ENCODE measurements at regions not wholly inside any gene's neighbourhood (a gene's known extent, or its start where the extent isn't known, plus 50 kb on each side); places are given as distances from the start of the nearest gene placed in this dataset.

- Histone ChIP-seq H3K79me2 (replicated peaks; ENCODE audit: insufficient read depth) (no peaks in the 10 kb centered on the region), H4K20me1 (replicated peaks; ENCODE audit: insufficient read depth) (no peaks in the 10 kb centered on the region), H3K9me2 (ENCODE audit: insufficient read depth) (peaks cover 12% of the 10 kb centered on the region), H3K4me1 (ENCODE audit: insufficient read depth) (no peaks in the 10 kb centered on the region), H3K4me3 (no peak overlapping the region), H3K27me3 (ENCODE audit: insufficient read depth) (no peaks in the 10 kb centered on the region), H2AFZ (no peak overlapping the region), H3F3A (replicated peaks; ENCODE audit: low read depth) (no peaks in the 10 kb centered on the region), H3K4me2 (no peak overlapping the region), H3K27ac (ENCODE audit: low read depth) (no peak overlapping the region), H3K36me3 (ENCODE audit: insufficient read depth) (no peaks in the 10 kb centered on the region)
- no peak for ATAC-seq
- TF ChIP-seq ZNF462 (CRISPR knock-in tag; IDR thresholded peaks at IDR 0.05) (no peak), POLR2AphosphoS5 (IDR thresholded peaks at IDR 0.05; ENCODE audit: low read depth) (no peak), EZH2phosphoT487 (IDR thresholded peaks at IDR 0.05; ENCODE audit: unreplicated experiment) (no peak), JUNB (IDR thresholded peaks at IDR 0.05; ENCODE audit: unreplicated experiment) (no peak), ZNF114 (CRISPR knock-in tag; IDR thresholded peaks at IDR 0.05) (no peak), ZNF331 (CRISPR knock-in tag; IDR thresholded peaks at IDR 0.05; ENCODE audit: low read depth) (no peak), EZH2 (IDR thresholded peaks at IDR 0.05; ENCODE audit: low read depth, unreplicated experiment) (no peak), NANOG (IDR thresholded peaks at IDR 0.05; ENCODE audit: borderline replicate concordance) (no peak), STAT1 (IDR thresholded peaks at IDR 0.05; ENCODE audit: unreplicated experiment) (no peak)
- Mint-ChIP-seq H3K27me3 (ENCODE audit: insufficient read depth, low read depth, poor library complexity) (no peaks in the 10 kb centered on the region), H3K27ac (no peak overlapping the region), H3K9me3 (no peaks in the 10 kb centered on the region), H3K36me3 (ENCODE audit: low read depth) (no peaks in the 10 kb centered on the region), H3K4me1 (peaks cover 11% of the 10 kb centered on the region), H3K4me3 (no peak overlapping the region)
- DNase-seq (ENCODE audit: low spot score): no peak
Observed at GRCh38 chr5:117188211-117188610, 613.6 kb upstream of the SEMA6A start.

All from GM23338 (cell line).